ENCODE measurements at regions not wholly inside any gene's neighbourhood (a gene's known extent, or its start where the extent isn't known, plus 50 kb on each side); places are given as distances from the start of the nearest gene placed in this dataset.

- no peak overlapping the region for H3K27ac ChIP-seq (ENCODE audit: low read length)
- H3K4me3 ChIP-seq (ENCODE audit: low read length), result no peak overlapping the region
- ATAC-seq (no peak), DNase-seq (no peak)
- H3K9me3 ChIP-seq (ENCODE audit: control insufficient read depth, insufficient read depth, low read length), result no peaks in the 10 kb centered on the region
- no peaks in the 10 kb centered on the region for H3K4me1 ChIP-seq (ENCODE audit: control insufficient read depth, insufficient read depth, low read length)
- Mint-ChIP-seq H3K36me3 (no peaks in the 10 kb centered on the region), H3K27me3 (ENCODE audit: low read depth in 2 of 2) (no peaks in the 10 kb centered on the region), H3K4me3 (no peak overlapping the region), H3K27ac (no peak overlapping the region), H3K9me3 (no peaks in the 10 kb centered on the region), H3K4me1 (no peaks in the 10 kb centered on the region)
- no CpG with 5 or more reads among the region's 2 CpGs for WGBS (ENCODE audit: insufficient coverage)
- no peaks in the 10 kb centered on the region for H3K27me3 ChIP-seq (ENCODE audit: control insufficient read depth, insufficient read depth, low read length)
- intact Hi-C loops (cut with micrococcal nuclease), result no loop called here
- TF ChIP-seq, protein P1, sequence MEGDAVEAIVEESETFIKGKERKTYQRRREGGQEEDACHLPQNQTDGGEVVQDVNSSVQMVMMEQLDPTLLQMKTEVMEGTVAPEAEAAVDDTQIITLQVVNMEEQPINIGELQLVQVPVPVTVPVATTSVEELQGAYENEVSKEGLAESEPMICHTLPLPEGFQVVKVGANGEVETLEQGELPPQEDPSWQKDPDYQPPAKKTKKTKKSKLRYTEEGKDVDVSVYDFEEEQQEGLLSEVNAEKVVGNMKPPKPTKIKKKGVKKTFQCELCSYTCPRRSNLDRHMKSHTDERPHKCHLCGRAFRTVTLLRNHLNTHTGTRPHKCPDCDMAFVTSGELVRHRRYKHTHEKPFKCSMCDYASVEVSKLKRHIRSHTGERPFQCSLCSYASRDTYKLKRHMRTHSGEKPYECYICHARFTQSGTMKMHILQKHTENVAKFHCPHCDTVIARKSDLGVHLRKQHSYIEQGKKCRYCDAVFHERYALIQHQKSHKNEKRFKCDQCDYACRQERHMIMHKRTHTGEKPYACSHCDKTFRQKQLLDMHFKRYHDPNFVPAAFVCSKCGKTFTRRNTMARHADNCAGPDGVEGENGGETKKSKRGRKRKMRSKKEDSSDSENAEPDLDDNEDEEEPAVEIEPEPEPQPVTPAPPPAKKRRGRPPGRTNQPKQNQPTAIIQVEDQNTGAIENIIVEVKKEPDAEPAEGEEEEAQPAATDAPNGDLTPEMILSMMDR (IDR thresholded peaks at IDR 0.05), result no peak
- H3K36me3 ChIP-seq (ENCODE audit: control insufficient read depth, insufficient read depth, low read length), result no peaks in the 10 kb centered on the region
These were observed 72.7 kb upstream of the SPATA31D4 start for GRCh38 chr9:81855538-81855937.

- TF ChIP-seq, protein P1 (IDR thresholded peaks at IDR 0.05), result no peak
- Histone ChIP-seq H3K4me1 (ENCODE audit: control insufficient read depth, insufficient read depth, low read length) (no peaks in the 10 kb centered on the region), H3K27me3 (ENCODE audit: control insufficient read depth, insufficient read depth, low read length) (no peaks in the 10 kb centered on the region), H3K4me3 (ENCODE audit: low read length) (no peak overlapping the region), H3K27ac (ENCODE audit: low read length) (no peak overlapping the region), H3K9me3 (ENCODE audit: control insufficient read depth, insufficient read depth, low read length) (no peaks in the 10 kb centered on the region), H3K36me3 (ENCODE audit: control insufficient read depth, insufficient read depth, low read length) (no peaks in the 10 kb centered on the region)
- no peaks in the 10 kb centered on the region for H3K36me3 Mint-ChIP-seq
- H3K27ac Mint-ChIP-seq, result no peak overlapping the region
- no peaks in the 10 kb centered on the region for H3K4me1 Mint-ChIP-seq
- no peak overlapping the region for H3K4me3 Mint-ChIP-seq
- H3K9me3 Mint-ChIP-seq, result no peaks in the 10 kb centered on the region
- intact Hi-C loops (cut with micrococcal nuclease), result no loop called here
- DNase-seq (no peak), ATAC-seq (no peak)
- WGBS (ENCODE audit: insufficient coverage), result 97% methylated on average over 5 of the region's 6 CpGs
- no peaks in the 10 kb centered on the region for H3K27me3 Mint-ChIP-seq (ENCODE audit: low read depth in 2 of 2)
These were observed 69.4 kb upstream of the SPATA31D4 start for GRCh38 chr9:81858657-81859430.

- 96% methylated on average over 8 of the region's 8 CpGs for WGBS (ENCODE audit: insufficient coverage)
These were observed 67.6 kb upstream of the SPATA31D4 start for GRCh38 chr9:81860581-81860980.

More at GRCh38 chr9:81860581-81860980, 67.6 kb upstream of the SPATA31D4 start:
- peaks cover 0 to 3% of the 10 kb centered on the region in 2 donors for H3K27me3 Mint-ChIP-seq (ENCODE audit: low read depth in 2 of 2)
- H3K27ac Mint-ChIP-seq, result no peak overlapping the region
- Histone ChIP-seq H3K36me3 (ENCODE audit: control insufficient read depth, insufficient read depth, low read length) (no peaks in the 10 kb centered on the region), H3K9me3 (ENCODE audit: control insufficient read depth, insufficient read depth, low read length) (no peaks in the 10 kb centered on the region), H3K27ac (ENCODE audit: low read length) (no peak overlapping the region), H3K4me3 (ENCODE audit: low read length) (no peak overlapping the region), H3K27me3 (ENCODE audit: control insufficient read depth, insufficient read depth, low read length) (no peaks in the 10 kb centered on the region), H3K4me1 (ENCODE audit: control insufficient read depth, insufficient read depth, low read length) (no peaks in the 10 kb centered on the region)
- intact Hi-C loops (cut with micrococcal nuclease), result no loop called here
- TF ChIP-seq, protein P1 (IDR thresholded peaks at IDR 0.05), result no peak
- ATAC-seq, result no peak
- no peaks in the 10 kb centered on the region for H3K9me3 Mint-ChIP-seq
- no peaks in the 10 kb centered on the region for H3K4me1 Mint-ChIP-seq
- DNase-seq, result no peak
- no peak overlapping the region for H3K4me3 Mint-ChIP-seq
- H3K36me3 Mint-ChIP-seq, result no peaks in the 10 kb centered on the region

All from natural killer cell (primary cell).